ENCODE measurements at regions not wholly inside any gene's neighbourhood (a gene's known extent, or its start where the extent isn't known, plus 50 kb on each side); places are given as distances from the start of the nearest gene placed in this dataset.

- H3K27ac Mint-ChIP-seq = no peak overlapping the region
- Histone ChIP-seq H3K9me3 (ENCODE audit: control insufficient read depth, low read length) (no peaks in the 10 kb centered on the region), H3K4me3 (ENCODE audit: low read length) (no peak overlapping the region), H3K27ac (ENCODE audit: low read depth, low read length) (no peak overlapping the region), H3K4me1 (ENCODE audit: control insufficient read depth, insufficient read depth, low read length) (no peaks in the 10 kb centered on the region), H3K27me3 (ENCODE audit: control insufficient read depth, insufficient read depth, low read length, poor library complexity, severe bottlenecking) (no peaks in the 10 kb centered on the region), H3K9ac (ENCODE audit: extremely low read depth, low read length, poor library complexity, severe bottlenecking) (no peak overlapping the region), H3K36me3 (ENCODE audit: control insufficient read depth, insufficient read depth, low read length) (no peaks in the 10 kb centered on the region)
- no peaks in the 10 kb centered on the region for H3K27me3 Mint-ChIP-seq (ENCODE audit: insufficient read depth)
- peaks cover 7% of the 10 kb centered on the region for H3K9me3 Mint-ChIP-seq
- H3K4me3 Mint-ChIP-seq = no peak overlapping the region
- H3K36me3 Mint-ChIP-seq (ENCODE audit: low read depth) = no peaks in the 10 kb centered on the region
- 82 to 94% methylated on average over 1 to 3 of the region's 3 CpGs for WGBS, 2 experiments (ENCODE audit: insufficient coverage in 1 of 2, insufficient read length in 1 of 2)
- DNase-seq = no peak
- H3K4me1 Mint-ChIP-seq = peaks cover 14% of the 10 kb centered on the region
- TF ChIP-seq, protein P1, sequence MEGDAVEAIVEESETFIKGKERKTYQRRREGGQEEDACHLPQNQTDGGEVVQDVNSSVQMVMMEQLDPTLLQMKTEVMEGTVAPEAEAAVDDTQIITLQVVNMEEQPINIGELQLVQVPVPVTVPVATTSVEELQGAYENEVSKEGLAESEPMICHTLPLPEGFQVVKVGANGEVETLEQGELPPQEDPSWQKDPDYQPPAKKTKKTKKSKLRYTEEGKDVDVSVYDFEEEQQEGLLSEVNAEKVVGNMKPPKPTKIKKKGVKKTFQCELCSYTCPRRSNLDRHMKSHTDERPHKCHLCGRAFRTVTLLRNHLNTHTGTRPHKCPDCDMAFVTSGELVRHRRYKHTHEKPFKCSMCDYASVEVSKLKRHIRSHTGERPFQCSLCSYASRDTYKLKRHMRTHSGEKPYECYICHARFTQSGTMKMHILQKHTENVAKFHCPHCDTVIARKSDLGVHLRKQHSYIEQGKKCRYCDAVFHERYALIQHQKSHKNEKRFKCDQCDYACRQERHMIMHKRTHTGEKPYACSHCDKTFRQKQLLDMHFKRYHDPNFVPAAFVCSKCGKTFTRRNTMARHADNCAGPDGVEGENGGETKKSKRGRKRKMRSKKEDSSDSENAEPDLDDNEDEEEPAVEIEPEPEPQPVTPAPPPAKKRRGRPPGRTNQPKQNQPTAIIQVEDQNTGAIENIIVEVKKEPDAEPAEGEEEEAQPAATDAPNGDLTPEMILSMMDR (conservative IDR thresholded peaks at IDR 0.05) = no peak
These were observed 165.2 kb downstream of the SLC25A46 start for GRCh38 chr5:110903966-110904365.

- TF ChIP-seq, protein P1 (conservative IDR thresholded peaks at IDR 0.05) = no peak
- no peak overlapping the region for H3K9ac ChIP-seq (ENCODE audit: extremely low read depth, low read length, poor library complexity, severe bottlenecking)
- H3K27ac Mint-ChIP-seq = no peak overlapping the region
- no peak for DNase-seq
- H3K4me3 ChIP-seq (ENCODE audit: low read length) = no peak overlapping the region
- no peak overlapping the region for H3K4me3 Mint-ChIP-seq
- H3K9me3 ChIP-seq (ENCODE audit: control insufficient read depth, low read length) = no peaks in the 10 kb centered on the region
- no peaks in the 10 kb centered on the region for H3K27me3 Mint-ChIP-seq (ENCODE audit: insufficient read depth)
- H3K4me1 Mint-ChIP-seq = no peaks in the 10 kb centered on the region
- no peaks in the 10 kb centered on the region for H3K36me3 ChIP-seq (ENCODE audit: control insufficient read depth, insufficient read depth, low read length)
- H3K4me1 ChIP-seq (ENCODE audit: control insufficient read depth, insufficient read depth, low read length) = no peaks in the 10 kb centered on the region
- no peaks in the 10 kb centered on the region for H3K27me3 ChIP-seq (ENCODE audit: control insufficient read depth, insufficient read depth, low read length, poor library complexity, severe bottlenecking)
- no peak overlapping the region for H3K27ac ChIP-seq (ENCODE audit: low read depth, low read length)
- H3K9me3 Mint-ChIP-seq = peaks cover 7% of the 10 kb centered on the region
- H3K36me3 Mint-ChIP-seq (ENCODE audit: low read depth) = no peaks in the 10 kb centered on the region
These were observed 162.7 kb upstream of the TSLP start for GRCh38 chr5:110908848-110909247.

DNA sequence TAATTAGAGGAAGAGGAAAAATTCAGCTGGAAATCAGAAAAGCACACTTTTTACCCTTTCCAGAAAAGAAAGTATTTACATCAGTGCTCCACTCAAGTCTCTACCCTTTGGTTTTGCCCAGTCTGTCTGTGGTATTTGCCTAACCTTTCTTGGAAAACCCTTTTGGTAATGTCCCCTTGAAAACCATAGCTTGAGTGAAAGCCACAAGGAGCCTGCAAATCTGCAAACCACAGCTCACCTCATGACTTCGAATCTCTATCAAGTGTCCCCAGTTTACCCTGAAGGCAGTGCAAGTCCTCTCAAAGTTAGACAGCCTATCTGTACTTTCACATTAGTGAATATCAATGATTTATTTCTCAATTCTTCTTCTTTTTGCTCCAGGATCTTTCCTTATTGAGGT lies 162.1 kb upstream of the TSLP start:
- no peak for DNase-seq
- no peak overlapping the region for H3K27ac Mint-ChIP-seq
- H3K36me3 Mint-ChIP-seq (ENCODE audit: low read depth) = no peaks in the 10 kb centered on the region
- TF ChIP-seq, protein P1 (conservative IDR thresholded peaks at IDR 0.05) = no peak
- no peaks in the 10 kb centered on the region for H3K9me3 ChIP-seq (ENCODE audit: control insufficient read depth, low read length)
- no peaks in the 10 kb centered on the region for H3K27me3 ChIP-seq (ENCODE audit: control insufficient read depth, insufficient read depth, low read length, poor library complexity, severe bottlenecking)
- H3K9ac ChIP-seq (ENCODE audit: extremely low read depth, low read length, poor library complexity, severe bottlenecking) = no peak overlapping the region
- H3K9me3 Mint-ChIP-seq = peaks cover 7% of the 10 kb centered on the region
- H3K27me3 Mint-ChIP-seq (ENCODE audit: insufficient read depth) = no peaks in the 10 kb centered on the region
- WGBS, 2 experiments (ENCODE audit: insufficient coverage in 1 of 2, insufficient read length in 1 of 2) = 84 to 100% methylated on average over 1 of the region's 1 CpG
- H3K4me1 ChIP-seq (ENCODE audit: control insufficient read depth, insufficient read depth, low read length) = no peaks in the 10 kb centered on the region
- no peak overlapping the region for H3K4me3 Mint-ChIP-seq
- H3K36me3 ChIP-seq (ENCODE audit: control insufficient read depth, insufficient read depth, low read length) = no peaks in the 10 kb centered on the region
- H3K27ac ChIP-seq (ENCODE audit: low read depth, low read length) = no peak overlapping the region
- H3K4me1 Mint-ChIP-seq = no peaks in the 10 kb centered on the region
- H3K4me3 ChIP-seq (ENCODE audit: low read length) = no peak overlapping the region

Data from endodermal cell (in vitro differentiated cells).